Tibial artery (tissue), 4 donors: ENCODE measurements at regions not wholly inside any gene's neighbourhood (a gene's known extent, or its start where the extent isn't known, plus 50 kb on each side); places are given as distances from the start of the nearest gene placed in this dataset.

Source experiments
- DNase-seq, 2 donors: peaks; one replicate each; pipeline ENCODE4 v3.0.0-alpha.2; 2019
- H3K27ac ChIP-seq, 2 donors: fragments of 200-600 bp; sonication (generic) in 1 of 2; 1 replicate in 1 of 2; 2 replicates in 1 of 2; pipeline ENCODE4 v1.5.1; 2018 to 2019; ENCODE audit warnings: mild to moderate bottlenecking in 1 of 2
- H3K27me3 ChIP-seq, 2 donors: fragments of 200-600 bp; sonication (generic) in 1 of 2; one replicate each; pipeline versions ENCODE4 v1.5.1 to v1.6.0; 2016 to 2019
- H3K36me3 ChIP-seq, 3 donors: fragments of 200-600 bp; sonication (generic) in 2 of 3; one replicate each; pipeline ENCODE4 v1.5.1; 2016 to 2019; ENCODE audit warnings: mild to moderate bottlenecking in 2 of 3
- H3K4me1 ChIP-seq, 4 donors: fragments of 200-600 bp; sonication (generic) in 2 of 4; 1 replicate in 3 of 4; 2 replicates in 1 of 4; pipeline ENCODE4 v1.5.1; 2016 to 2019
- H3K4me3 ChIP-seq, 2 donors: fragments of 200-600 bp; sonication (generic) in 1 of 2; 1 replicate in 1 of 2; 2 replicates in 1 of 2; pipeline ENCODE4 v1.5.1; 2018 to 2019; ENCODE audit warnings: mild to moderate bottlenecking in 2 of 2
- H3K9me3 ChIP-seq, 3 donors: fragments of 200-600 bp; sonication (generic) in 1 of 3; one replicate each; pipeline ENCODE4 v1.5.1; 2016 to 2019
- CTCF ChIP-seq, 2 experiments: fragments of 200-600 bp in 1 of 2; fragments of 450-650 bp in 1 of 2; IDR thresholded peaks; one replicate each; pipeline ENCODE4 v1.5.1; 2017 to 2019; ENCODE audit warnings: antibody characterized with exemption in 2 of 2, mild to moderate bottlenecking in 1 of 2, moderate library complexity in 1 of 2
- intact Hi-C: fragments of 100-400 bp; cut with DNase I; formaldehyde crosslinking; loops from one replicate; pipeline ENCODE4 v1.15.0; 2023; ENCODE audit warnings: low total_unique reads

- no peak overlapping the region for H3K4me3 ChIP-seq
- no peaks in the 10 kb centered on the region for H3K27me3 ChIP-seq
- TF ChIP-seq CTCF (IDR thresholded peaks at IDR 0.05): no peak
- no peaks in the 10 kb centered on the region for H3K4me1 ChIP-seq
- intact Hi-C loops: no loop called here
- no peak for DNase-seq
- H3K9me3 ChIP-seq: no peaks in the 10 kb centered on the region
- no peak overlapping the region for H3K27ac ChIP-seq
- H3K36me3 ChIP-seq: no peaks in the 10 kb centered on the region
These were observed 524.6 kb upstream of the CDH4 start for GRCh38 chr20:60727425-60727824.

- no peak for TF ChIP-seq CTCF (IDR thresholded peaks at IDR 0.05)
- Histone ChIP-seq H3K36me3 (no peaks in the 10 kb centered on the region), H3K4me3 (no peak overlapping the region), H3K4me1 (no peaks in the 10 kb centered on the region), H3K27me3 (no peaks in the 10 kb centered on the region), H3K9me3 (no peaks in the 10 kb centered on the region), H3K27ac (no peak overlapping the region)
- DNase-seq: no peak
- intact Hi-C loops: no loop called here
These were observed 523.4 kb upstream of the CDH4 start for GRCh38 chr20:60728705-60729104.

GRCh38 chr20:60729135-60729900 is 522.7 kb upstream of the CDH4 start:
- no peak for DNase-seq
- no peak overlapping the region for H3K27ac ChIP-seq
- no peaks in the 10 kb centered on the region for H3K4me1 ChIP-seq
- H3K9me3 ChIP-seq: no peaks in the 10 kb centered on the region
- H3K4me3 ChIP-seq: no peak overlapping the region
- intact Hi-C loops: no loop called here
- H3K27me3 ChIP-seq: no peaks in the 10 kb centered on the region
- H3K36me3 ChIP-seq: no peaks in the 10 kb centered on the region
- no peak for TF ChIP-seq CTCF (IDR thresholded peaks at IDR 0.05)

GRCh38 chr20:60732322-60732721 is 519.7 kb upstream of the CDH4 start:
- intact Hi-C loops: no loop called here

GRCh38 chr20:60748086-60748485 is 504.0 kb upstream of the CDH4 start:
- no peak for TF ChIP-seq CTCF (IDR thresholded peaks at IDR 0.05)
- Histone ChIP-seq H3K36me3 (no peaks in the 10 kb centered on the region), H3K4me3 (no peak overlapping the region), H3K27ac (no peak overlapping the region), H3K4me1 (peaks cover 0 to 4% (median 0%) of the 10 kb centered on the region in 4 donors), H3K27me3 (no peaks in the 10 kb centered on the region), H3K9me3 (no peaks in the 10 kb centered on the region)
- intact Hi-C loops: no loop called here
- no peak for DNase-seq

More at GRCh38 chr20:60732322-60732721, 519.7 kb upstream of the CDH4 start:
- no peak for TF ChIP-seq CTCF (IDR thresholded peaks at IDR 0.05)
- H3K27ac ChIP-seq: no peak overlapping the region
- no peaks in the 10 kb centered on the region for H3K27me3 ChIP-seq
- H3K4me1 ChIP-seq: no peaks in the 10 kb centered on the region
- no peaks in the 10 kb centered on the region for H3K36me3 ChIP-seq
- no peak for DNase-seq
- no peaks in the 10 kb centered on the region for H3K9me3 ChIP-seq
- H3K4me3 ChIP-seq: no peak overlapping the region
